Left ventricle myocardium inferior (tissue), 1 donor: ENCODE measurements at regions not wholly inside any gene's neighbourhood (a gene's known extent, or its start where the extent isn't known, plus 50 kb on each side); places are given as distances from the start of the nearest gene placed in this dataset.
A peak's percentile ranks its signal among the peaks of the same experiment; 100 is the strongest.

Experiments used
- DNase-seq: peaks from one replicate; pipeline ENCODE4 v3.0.0-alpha.2; 2020
- H3K27ac ChIP-seq: fragments of 200-600 bp; replicated peaks from 2 replicates; pipeline ENCODE4 v1.8.0; 2021
- H3K27me3 ChIP-seq: fragments of 200-600 bp; 2 replicates; pipeline ENCODE4 v1.8.0; 2021; ENCODE audit warnings: low read depth
- H3K36me3 ChIP-seq: fragments of 200-600 bp; 2 replicates; pipeline ENCODE4 v1.8.0; 2021
- H3K4me1 ChIP-seq: fragments of 200-600 bp; 2 replicates; pipeline ENCODE4 v1.8.0; 2021
- H3K4me3 ChIP-seq: fragments of 200-600 bp; 2 replicates; pipeline ENCODE4 v1.8.0; 2021; ENCODE audit warnings: mild to moderate bottlenecking, moderate library complexity
- H3K9me3 ChIP-seq: fragments of 200-600 bp; replicated peaks from 2 replicates; pipeline ENCODE4 v1.8.0; 2021
- CTCF ChIP-seq: fragments of 200-600 bp; IDR thresholded peaks from 2 replicates; pipeline ENCODE4 v1.8.0; 2021; ENCODE audit warnings: antibody characterized with exemption, mild to moderate bottlenecking, borderline replicate concordance
- intact Hi-C: fragments of 100-400 bp; cut with micrococcal nuclease; formaldehyde crosslinking; loops from one replicate; pipeline ENCODE4 v1.11.0; 2022
- donor health status: DM: no; HTN: yes; CAD: no; lungs with severe emphysema.

GRCh38 chr1:72567521-72567920 is 285.2 kb upstream of the NEGR1 start:
- Histone ChIP-seq H3K9me3 (no peaks in the 10 kb centered on the region), H3K27me3 (no peaks in the 10 kb centered on the region), H3K4me3 (no peak overlapping the region), H3K36me3 (no peaks in the 10 kb centered on the region), H3K27ac (no peak overlapping the region), H3K4me1 (peaks cover 24% of the 10 kb centered on the region)
- intact Hi-C loops, result no loop called here
- TF ChIP-seq CTCF, result no peak
- DNase-seq, result no peak

- Histone ChIP-seq H3K27ac (no peak overlapping the region), H3K4me1 (peaks cover 19% of the 10 kb centered on the region), H3K27me3 (no peaks in the 10 kb centered on the region), H3K4me3 (no peak overlapping the region), H3K9me3 (no peaks in the 10 kb centered on the region), H3K36me3 (no peaks in the 10 kb centered on the region)
- no peak for DNase-seq
- no peak for TF ChIP-seq CTCF
- intact Hi-C loops, result no loop called here
Observed at GRCh38 chr1:72564749-72565148, 282.4 kb upstream of the NEGR1 start.

- no peaks in the 10 kb centered on the region for H3K27me3 ChIP-seq
- no peaks in the 10 kb centered on the region for H3K9me3 ChIP-seq
- H3K36me3 ChIP-seq, result no peaks in the 10 kb centered on the region
- peak; percentile 57 for TF ChIP-seq CTCF
- no peak overlapping the region for H3K27ac ChIP-seq
- H3K4me3 ChIP-seq, result no peak overlapping the region
- intact Hi-C loops, result no loop called here
- H3K4me1 ChIP-seq, result peaks cover under 1% of the 10 kb centered on the region
- DNase-seq, result no peak
Observed at GRCh38 chr1:72557446-72558049, 275.2 kb upstream of the NEGR1 start.

- no peak for TF ChIP-seq CTCF
- Histone ChIP-seq H3K27ac (no peak overlapping the region), H3K36me3 (no peaks in the 10 kb centered on the region), H3K4me1 (no peaks in the 10 kb centered on the region), H3K4me3 (no peak overlapping the region), H3K9me3 (no peaks in the 10 kb centered on the region), H3K27me3 (no peaks in the 10 kb centered on the region)
- intact Hi-C loops, result no loop called here
- DNase-seq, result no peak
Observed at GRCh38 chr1:72547412-72547811, 265.1 kb upstream of the NEGR1 start.

GRCh38 chr1:72540674-72541073 is 258.3 kb upstream of the NEGR1 start:
- TF ChIP-seq CTCF, result no peak
- DNase-seq, result no peak
- Histone ChIP-seq H3K4me3 (no peak overlapping the region), H3K4me1 (no peaks in the 10 kb centered on the region), H3K36me3 (no peaks in the 10 kb centered on the region), H3K9me3 (no peaks in the 10 kb centered on the region), H3K27me3 (no peaks in the 10 kb centered on the region), H3K27ac (no peak overlapping the region)
- intact Hi-C loops, result no loop called here
